PC-3 (cell line): ENCODE measurements at regions not wholly inside any gene's neighbourhood (a gene's known extent, or its start where the extent isn't known, plus 50 kb on each side); places are given as distances from the start of the nearest gene placed in this dataset.

Experiments used
- ATAC-seq: fragments of 200-7000 bp; cut with Tn5 transposase; 2 replicates; pipeline ENCODE4 v1.9.1; 2020; ENCODE audit warnings: mild to moderate bottlenecking, moderate library complexity
- BruUV-seq: library from RNA; stranded (reverse); fragments of 400-500 nt; replicated peaks from 2 replicates; lab custom pipeline; 2021; lab: Mats Ljungman, UMichigan
- CTCF ChIA-PET: fragments of 300-600 bp; sonication (Branson Sonifier 250); formaldehyde crosslinking; loops from one replicate; lab custom pipeline; 2022; ENCODE audit warnings: antibody characterized with exemption; lab: Charles Lee
- POLR2A ChIA-PET: fragments of 300-600 bp; sonication (Branson Sonifier 250); formaldehyde crosslinking; loops from one replicate; lab custom pipeline; 2022; ENCODE audit warnings: antibody characterized with exemption; ENCODE audit not compliant: unreplicated experiment; lab: Charles Lee
- DNase-seq: peaks from one replicate; pipeline ENCODE4 v3.0.0-alpha.2; 2015
- H2AFZ ChIP-seq: fragments of 300-600 bp; sonication (generic); 2 replicates; pipeline ENCODE4 v1.6.0; 2016; ENCODE audit warnings: antibody characterized with exemption, low read length
- H3F3A ChIP-seq: fragments of 300-600 bp; sonication (generic); one replicate; pipeline ENCODE4 v1.6.0; 2017; ENCODE audit warnings: antibody characterized with exemption, low read length, control low read depth, mild to moderate bottlenecking; ENCODE audit not compliant: unreplicated experiment
- H3K27ac ChIP-seq: fragments of 300-600 bp; sonication (generic); 2 replicates; pipeline ENCODE4 v1.5.1; 2016; ENCODE audit warnings: mild to moderate bottlenecking, low read length
- H3K27me3 ChIP-seq: fragments of 300-600 bp; sonication (generic); 2 replicates; pipeline ENCODE4 v1.6.1; 2016; ENCODE audit warnings: low read length, mixed read lengths
- H3K36me3 ChIP-seq: fragments of 300-600 bp; sonication (generic); 2 replicates; pipeline ENCODE4 v1.6.1; 2016; ENCODE audit warnings: low read depth, mixed run types, low read length, mixed read lengths
- H3K4me1 ChIP-seq: fragments of 300-600 bp; sonication (generic); 2 replicates; pipeline ENCODE4 v1.5.1; 2016; ENCODE audit warnings: low read length; ENCODE audit not compliant: insufficient read depth
- H3K4me2 ChIP-seq: fragments of 300-600 bp; sonication (generic); 2 replicates; pipeline ENCODE4 v1.6.0; 2016; ENCODE audit warnings: low read length
- H3K4me3 ChIP-seq: fragments of 300-600 bp; sonication (generic); 2 replicates; pipeline ENCODE4 v1.5.1; 2016; ENCODE audit warnings: mild to moderate bottlenecking, low read length, mixed read lengths
- H3K79me2 ChIP-seq: fragments of 300-600 bp; sonication (generic); 2 replicates; pipeline ENCODE4 v1.6.1; 2017; ENCODE audit warnings: low read length, mixed read lengths
- H3K9ac ChIP-seq: fragments of 300-600 bp; sonication (generic); 2 replicates; pipeline ENCODE4 v1.6.0; 2016; ENCODE audit warnings: mild to moderate bottlenecking, low read length
- H3K9me2 ChIP-seq: fragments of 300-600 bp; sonication (generic); replicated peaks from 2 replicates; pipeline ENCODE4 v1.6.1; 2016; ENCODE audit warnings: mixed run types, low read length, mixed read lengths
- H3K9me3 ChIP-seq: fragments of 300-600 bp; sonication (generic); 2 replicates; pipeline ENCODE4 v1.6.1; 2016; ENCODE audit warnings: low read length, mixed read lengths
- H4K20me1 ChIP-seq: fragments of 300-600 bp; sonication (generic); 2 replicates; pipeline ENCODE4 v1.6.1; 2016; ENCODE audit warnings: low read length, mixed read lengths
- CTCF ChIP-seq: fragments of 300-600 bp; sonication (generic); conservative IDR thresholded peaks from 2 replicates; pipeline ENCODE4 v1.5.1; 2017; ENCODE audit warnings: antibody characterized with exemption, low read depth, mild to moderate bottlenecking, low read length
- EZH2 ChIP-seq: fragments of 300-600 bp; sonication (generic); IDR thresholded peaks from one replicate; pipeline ENCODE4 v1.6.1; 2017; ENCODE audit warnings: antibody characterized with exemption, mild to moderate bottlenecking, low read length; ENCODE audit not compliant: unreplicated experiment
- EZH2phosphoT487 ChIP-seq: fragments of 300-600 bp; sonication (generic); IDR thresholded peaks from 2 replicates; pipeline ENCODE4 v1.6.1; 2018; ENCODE audit warnings: mild to moderate bottlenecking, antibody characterized with exemption, low read length, borderline replicate concordance
- intact Hi-C: fragments of 100-400 bp; cut with micrococcal nuclease; formaldehyde crosslinking; loops from 2 replicates; pipeline ENCODE4 v1.9.0; 2023

GRCh38 chr7:33731912-33732311 lies 173.4 kb upstream of the BMPER start:
- CTCF ChIA-PET = no interaction called here
- BruUV-seq = no TSS peak

GRCh38 chr7:33732462-33732861 lies 172.9 kb upstream of the BMPER start:
- Histone ChIP-seq H3K79me2 (no peaks in the 10 kb centered on the region), H3K36me3 (no peaks in the 10 kb centered on the region), H3F3A (no peaks in the 10 kb centered on the region), H3K9ac (no peak overlapping the region), H3K27ac (no peak overlapping the region), H4K20me1 (no peaks in the 10 kb centered on the region), H3K4me1 (no peaks in the 10 kb centered on the region), H3K4me3 (no peak overlapping the region), H3K4me2 (no peak overlapping the region), H3K9me3 (no peaks in the 10 kb centered on the region), H3K9me2 (no peaks in the 10 kb centered on the region), H3K27me3 (no peaks in the 10 kb centered on the region), H2AFZ (no peak overlapping the region)
- TF ChIP-seq CTCF = no peak
- TF ChIP-seq EZH2 = no peak
- TF ChIP-seq EZH2phosphoT487 = no peak
- ChIA-PET POLR2A (no interaction called here), CTCF (no interaction called here)
- DNase-seq (no peak), ATAC-seq (no peak)
- intact Hi-C loops = no loop called here
- no TSS peak for BruUV-seq

More at GRCh38 chr7:33731912-33732311, 173.4 kb upstream of the BMPER start:
- no peaks in the 10 kb centered on the region for H3K9me3 ChIP-seq
- ATAC-seq = no peak
- no peak for DNase-seq
- H4K20me1 ChIP-seq = no peaks in the 10 kb centered on the region
- TF ChIP-seq EZH2 (no peak), EZH2phosphoT487 (no peak), CTCF (no peak)
- no peaks in the 10 kb centered on the region for H3F3A ChIP-seq
- H3K79me2 ChIP-seq = no peaks in the 10 kb centered on the region
- no peak overlapping the region for H3K9ac ChIP-seq
- intact Hi-C loops = no loop called here
- POLR2A ChIA-PET = no interaction called here
- no peak overlapping the region for H2AFZ ChIP-seq
- no peaks in the 10 kb centered on the region for H3K9me2 ChIP-seq
- no peaks in the 10 kb centered on the region for H3K36me3 ChIP-seq
- H3K27ac ChIP-seq = no peak overlapping the region
- H3K4me2 ChIP-seq = no peak overlapping the region
- no peaks in the 10 kb centered on the region for H3K4me1 ChIP-seq
- no peak overlapping the region for H3K4me3 ChIP-seq
- H3K27me3 ChIP-seq = no peaks in the 10 kb centered on the region

GRCh38 chr7:33733870-33734650 lies 171.3 kb upstream of the BMPER start:
- Histone ChIP-seq H3K36me3 (no peaks in the 10 kb centered on the region), H3K27ac (no peak overlapping the region), H2AFZ (no peak overlapping the region), H3K79me2 (no peaks in the 10 kb centered on the region), H3K4me2 (no peak overlapping the region), H3K4me3 (no peak overlapping the region), H3K4me1 (no peaks in the 10 kb centered on the region), H3K27me3 (no peaks in the 10 kb centered on the region), H3F3A (no peaks in the 10 kb centered on the region), H3K9ac (no peak overlapping the region), H4K20me1 (no peaks in the 10 kb centered on the region), H3K9me3 (no peaks in the 10 kb centered on the region), H3K9me2 (no peaks in the 10 kb centered on the region)
- CTCF ChIA-PET = no interaction called here
- BruUV-seq = no TSS peak
- POLR2A ChIA-PET = no interaction called here
- ATAC-seq (no peak), DNase-seq (no peak)
- TF ChIP-seq EZH2phosphoT487 (no peak), CTCF (no peak), EZH2 (no peak)
- intact Hi-C loops = no loop called here
